SK-N-SH (cell line): ENCODE measurements at regions not wholly inside any gene's neighbourhood (a gene's known extent, or its start where the extent isn't known, plus 50 kb on each side); places are given as distances from the start of the nearest gene placed in this dataset.

Source experiments
- CTCF ChIA-PET: fragments of 300-600, 350-600 bp; formaldehyde crosslinking; extraction: SDS; loops from one replicate; lab custom pipeline; 2021; lab: Yijun Ruan, JAX
- POLR2A ChIA-PET: fragments of 350-600 bp; sonication (Branson Sonifier 250); formaldehyde crosslinking; extraction: SDS; loops from one replicate; lab custom pipeline; 2020; ENCODE audit warnings: antibody characterized with exemption, inconsistent platforms; lab: Yijun Ruan, JAX
- DNase-seq: peaks from one replicate; pipeline ENCODE4 v3.0.0; 2012
- H2AFZ ChIP-seq: fragments of 200-600 bp; sonication (generic); 2 replicates; pipeline ENCODE4 v1.8.1; 2016; ENCODE audit warnings: antibody characterized with exemption, mild to moderate bottlenecking, low read depth
- H3F3A ChIP-seq: fragments of 200-600 bp; sonication (generic); replicated peaks from 2 replicates; pipeline ENCODE3; 2016; ENCODE audit warnings: antibody characterized with exemption, mild to moderate bottlenecking; ENCODE audit not compliant: insufficient read depth
- H3K27ac ChIP-seq, 2 experiments: fragments of 200-500 bp in 1 of 2; fragments of 200-600 bp in 1 of 2; sonication (Bioruptor generic) in 1 of 2; sonication (generic), shearing (Covaris generic) in 1 of 2; 2 replicates each; pipeline versions ENCODE4 v1.5.1 to v1.6.1; 2014 to 2016; ENCODE audit warnings: low read depth in 2 of 2, inconsistent platforms in 1 of 2, low read length in 1 of 2, mild to moderate bottlenecking in 1 of 2, mixed read lengths in 1 of 2
- H3K27me3 ChIP-seq: fragments of 200-600 bp; sonication (generic), shearing (Covaris generic); 2 replicates; pipeline ENCODE4 v1.6.1; 2016; ENCODE audit warnings: mixed run types; ENCODE audit not compliant: insufficient read depth
- H3K36me3 ChIP-seq, 2 experiments: fragments of 200-500 bp in 1 of 2; fragments of 200-600 bp in 1 of 2; sonication (Bioruptor generic) in 1 of 2; sonication (generic) in 1 of 2; replicated peaks in 1 of 2; 2 replicates each; pipeline versions ENCODE3 to v1.5.1; 2014 to 2016; ENCODE audit warnings: low read length in 1 of 2, mild to moderate bottlenecking in 1 of 2; ENCODE audit not compliant: insufficient read depth in 2 of 2, control insufficient read depth in 1 of 2
- H3K4me1 ChIP-seq, 2 experiments: fragments of 200-500 bp in 1 of 2; fragments of 200-600 bp in 1 of 2; sonication (Bioruptor generic) in 1 of 2; sonication (generic), shearing (Covaris generic) in 1 of 2; 2 replicates each; pipeline versions ENCODE4 v1.5.1 to v1.6.1; 2014 to 2016; ENCODE audit warnings: low read depth in 1 of 2, low read length in 1 of 2, mixed run types in 1 of 2; ENCODE audit not compliant: insufficient read depth in 2 of 2, control insufficient read depth in 1 of 2
- H3K4me2 ChIP-seq: fragments of 200-600 bp; sonication (generic), shearing (Covaris generic); 2 replicates; pipeline ENCODE4 v1.6.1; 2017; ENCODE audit warnings: mixed run types
- H3K4me3 ChIP-seq, 2 experiments: fragments of 200-500 bp in 1 of 2; fragments of 200-600 bp in 1 of 2; sonication (Bioruptor generic) in 1 of 2; sonication (generic), shearing (Covaris generic) in 1 of 2; 2 replicates each; pipeline versions ENCODE4 v1.5.1 to v1.8.1; 2014 to 2016; ENCODE audit warnings: low read depth in 2 of 2, inconsistent platforms in 1 of 2, low read length in 1 of 2, mild to moderate bottlenecking in 1 of 2, mixed read lengths in 1 of 2, moderate library complexity in 1 of 2
- H3K79me2 ChIP-seq: fragments of 200-600 bp; sonication (generic); 2 replicates; pipeline ENCODE4 v1.8.1; 2017; ENCODE audit warnings: mild to moderate bottlenecking; ENCODE audit not compliant: insufficient read depth
- H3K9ac ChIP-seq: fragments of 200-600 bp; sonication (generic); 2 replicates; pipeline ENCODE4 v1.6.1; 2017; ENCODE audit warnings: mixed run types
- H3K9me2 ChIP-seq: fragments of 200-600 bp; sonication (generic); 2 replicates; pipeline ENCODE4 v1.6.1; 2017; ENCODE audit warnings: mixed run types
- H3K9me3 ChIP-seq: fragments of 200-600 bp; sonication (generic); 2 replicates; pipeline ENCODE4 v1.6.1; 2017; ENCODE audit warnings: mixed run types, mild to moderate bottlenecking, moderate library complexity
- H4K20me1 ChIP-seq: fragments of 200-600 bp; sonication (generic); 2 replicates; pipeline ENCODE4 v1.6.1; 2017; ENCODE audit warnings: mild to moderate bottlenecking, mixed run types; ENCODE audit not compliant: insufficient read depth
- CHD2 ChIP-seq: fragments of 150-350 bp; IDR thresholded peaks from 2 replicates; pipeline ENCODE4 v1.6.1; 2018; ENCODE audit warnings: low read length; ENCODE audit not compliant: partially characterized antibody
- CTCF ChIP-seq: fragments of 200-600 bp; sonication (generic); IDR thresholded peaks from 2 replicates; pipeline ENCODE4 v1.6.1; 2017; ENCODE audit warnings: antibody characterized with exemption, mild to moderate bottlenecking, moderate library complexity
- ELF1 ChIP-seq: IDR thresholded peaks from 2 replicates; pipeline ENCODE4 v1.4.0; 2012
- EP300 ChIP-seq, 2 experiments: IDR thresholded peaks; 2 replicates each; pipeline versions ENCODE4 v1.4.0 to v1.6.1; 2012; ENCODE audit warnings: borderline replicate concordance in 1 of 2, low read depth in 1 of 2, low read length in 1 of 2
- FOSL2 ChIP-seq: IDR thresholded peaks from 2 replicates; pipeline ENCODE4 v1.4.0; 2012; ENCODE audit warnings: low read depth, mild to moderate bottlenecking, moderate library complexity, borderline replicate concordance
- FOXM1 ChIP-seq: IDR thresholded peaks from 2 replicates; pipeline ENCODE4 v1.4.0; 2012; ENCODE audit warnings: low read depth, mild to moderate bottlenecking
- GABPA ChIP-seq: IDR thresholded peaks from 2 replicates; pipeline ENCODE4 v1.4.0; 2012; ENCODE audit warnings: low read depth, mild to moderate bottlenecking
- JUND ChIP-seq: IDR thresholded peaks from 2 replicates; pipeline ENCODE4 v1.4.0; 2012
- MEF2A ChIP-seq: IDR thresholded peaks from 2 replicates; pipeline ENCODE4 v1.4.0; 2012; ENCODE audit warnings: low read depth, borderline replicate concordance
- MXI1 ChIP-seq: IDR thresholded peaks from 2 replicates; pipeline ENCODE4 v1.6.1; 2012; ENCODE audit warnings: mild to moderate bottlenecking, low read depth, low read length, improper control_type of control experiment
- NRF1 ChIP-seq: IDR thresholded peaks from 2 replicates; pipeline ENCODE4 v1.6.1; 2012; ENCODE audit warnings: low read depth, mild to moderate bottlenecking, low read length
- RCOR1 ChIP-seq: fragments of 150-350 bp; IDR thresholded peaks from 2 replicates; pipeline ENCODE4 v1.6.1; 2017; ENCODE audit warnings: antibody characterized with exemption, low read length
- RFX5 ChIP-seq: IDR thresholded peaks from 2 replicates; pipeline ENCODE4 v1.6.1; 2012; ENCODE audit warnings: mild to moderate bottlenecking, improper control_type of control experiment, low read length
- SIN3A ChIP-seq: IDR thresholded peaks from 2 replicates; pipeline ENCODE4 v1.6.1; 2012; ENCODE audit warnings: low read depth, mild to moderate bottlenecking, low read length, moderate library complexity, borderline replicate concordance
- SMC3 ChIP-seq: IDR thresholded peaks from 2 replicates; pipeline ENCODE4 v1.6.1; 2012; ENCODE audit warnings: low read depth, low read length, improper control_type of control experiment
- TAF1 ChIP-seq: IDR thresholded peaks from 2 replicates; pipeline ENCODE4 v1.6.1; 2012; ENCODE audit warnings: low read depth, mild to moderate bottlenecking, low read length, moderate library complexity, borderline replicate concordance
- TCF12 ChIP-seq: IDR thresholded peaks from 2 replicates; pipeline ENCODE4 v1.4.0; 2012
- WGBS: methylation state at CpG from one replicate; pipeline ENCODE4 v1.1.6; 2017; ENCODE audit warnings: low lambda C conversion rate; 5-methylcytosine and 5-hydroxymethylcytosine counted together
- TF ChIP-seq, protein P1 (sequence below): fragments of 150-350 bp; IDR thresholded peaks from 2 replicates; pipeline ENCODE4 v1.6.1; 2017; ENCODE audit warnings: antibody characterized with exemption, low read length, low read depth, borderline replicate concordance
- TF ChIP-seq, protein P2 (sequence below): IDR thresholded peaks from 2 replicates; pipeline ENCODE4; 2012
- TF ChIP-seq, protein P3 (sequence below): fragments of 150-350 bp; IDR thresholded peaks from 2 replicates; pipeline ENCODE4 v1.6.1; 2016; ENCODE audit warnings: mild to moderate bottlenecking, low read depth, low read length

- TF ChIP-seq FOXM1 (no peak), JUND (no peak), FOSL2 (no peak), GABPA (no peak), TCF12 (no peak), CTCF (no peak), ELF1 (no peak), EP300 (IDR thresholded peaks at IDR 0.05; ENCODE audit: borderline replicate concordance in 1 of 2, low read depth in 1 of 2, low read length in 1 of 2) (no peak), RCOR1 (no peak), MXI1 (no peak), SMC3 (no peak), RFX5 (no peak), SIN3A (no peak)
- TF ChIP-seq, protein P1, sequence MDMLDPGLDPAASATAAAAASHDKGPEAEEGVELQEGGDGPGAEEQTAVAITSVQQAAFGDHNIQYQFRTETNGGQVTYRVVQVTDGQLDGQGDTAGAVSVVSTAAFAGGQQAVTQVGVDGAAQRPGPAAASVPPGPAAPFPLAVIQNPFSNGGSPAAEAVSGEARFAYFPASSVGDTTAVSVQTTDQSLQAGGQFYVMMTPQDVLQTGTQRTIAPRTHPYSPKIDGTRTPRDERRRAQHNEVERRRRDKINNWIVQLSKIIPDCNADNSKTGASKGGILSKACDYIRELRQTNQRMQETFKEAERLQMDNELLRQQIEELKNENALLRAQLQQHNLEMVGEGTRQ: no peak
- TF ChIP-seq, protein P2, sequence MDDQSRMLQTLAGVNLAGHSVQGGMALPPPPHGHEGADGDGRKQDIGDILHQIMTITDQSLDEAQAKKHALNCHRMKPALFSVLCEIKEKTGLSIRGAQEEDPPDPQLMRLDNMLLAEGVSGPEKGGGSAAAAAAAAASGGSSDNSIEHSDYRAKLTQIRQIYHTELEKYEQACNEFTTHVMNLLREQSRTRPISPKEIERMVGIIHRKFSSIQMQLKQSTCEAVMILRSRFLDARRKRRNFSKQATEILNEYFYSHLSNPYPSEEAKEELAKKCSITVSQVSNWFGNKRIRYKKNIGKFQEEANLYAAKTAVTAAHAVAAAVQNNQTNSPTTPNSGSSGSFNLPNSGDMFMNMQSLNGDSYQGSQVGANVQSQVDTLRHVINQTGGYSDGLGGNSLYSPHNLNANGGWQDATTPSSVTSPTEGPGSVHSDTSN: no peak
- TF ChIP-seq, all 33 proteins: peak for 0
- Histone ChIP-seq H3F3A (peaks cover 1% of the 10 kb centered on the region), H3K36me3 (no peaks in the 10 kb centered on the region), H3K9me3 (no peaks in the 10 kb centered on the region), H3K4me2 (no peak overlapping the region), H3K27ac (no peak overlapping the region; a peak in 1 of 4 replicates), H3K4me3 (no peak overlapping the region), H3K9ac (no peak overlapping the region), H3K27me3 (no peaks in the 10 kb centered on the region; the same call in 1 of the 2 replicates), H3K79me2 (no peaks in the 10 kb centered on the region), H3K9me2 (no peaks in the 10 kb centered on the region), H2AFZ (no peak overlapping the region), H3K4me1 (peaks cover 0 to 6% of the 10 kb centered on the region in 2 experiments; a peak in 1 of 4 replicates), H4K20me1 (no peaks in the 10 kb centered on the region)
- no peak for DNase-seq
- ChIA-PET POLR2A (no interaction called here), CTCF (no interaction called here)
- WGBS: 88% methylated on average over 3 of the region's 4 CpGs
Measured at GRCh38 chr13:109693213-109693612, 93.2 kb downstream of the IRS2 start.

DNA sequence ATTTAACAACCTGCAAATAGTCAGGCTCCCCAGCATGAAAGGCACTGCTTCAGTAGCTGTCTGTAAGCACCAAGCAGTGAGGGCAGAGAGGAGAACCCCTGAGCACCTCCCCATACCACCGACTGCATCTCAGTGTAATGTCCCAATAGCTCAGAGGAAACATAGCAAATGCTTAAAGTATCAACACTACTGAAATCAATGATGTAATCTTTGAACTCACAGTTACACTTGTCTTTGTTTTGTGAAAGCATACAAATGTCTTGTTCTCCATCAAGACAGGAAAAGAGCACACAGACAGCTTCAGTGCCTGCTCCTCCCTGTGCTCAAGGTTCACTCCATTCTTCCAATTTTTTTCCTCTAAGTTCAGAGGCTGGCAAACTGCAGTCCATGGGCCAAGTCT is 94.7 kb downstream of the IRS2 start:
- POLR2A ChIA-PET: no interaction called here
- H3K79me2 ChIP-seq: no peaks in the 10 kb centered on the region
- 67% methylated on average over 1 of the region's 1 CpG for WGBS
- no peaks in the 10 kb centered on the region for H3K36me3 ChIP-seq
- no peak overlapping the region for H3K27ac ChIP-seq
- no peak overlapping the region for H3K4me3 ChIP-seq
- no peak overlapping the region for H2AFZ ChIP-seq
- CTCF ChIA-PET: interaction anchor here (1.0 kb wide), 1 partner anchor 9 kb away, joined by 3 read pairs; no protein-coding TSS in a partner anchor
- H3K9me2 ChIP-seq: no peaks in the 10 kb centered on the region
- no peaks in the 10 kb centered on the region for H3F3A ChIP-seq
- no peaks in the 10 kb centered on the region; the same call in 1 of the 2 replicates for H3K27me3 ChIP-seq
- H3K9me3 ChIP-seq: no peaks in the 10 kb centered on the region
- H3K4me2 ChIP-seq: no peak overlapping the region
- no peak for DNase-seq
- H4K20me1 ChIP-seq: no peaks in the 10 kb centered on the region
- H3K9ac ChIP-seq: no peak overlapping the region
- H3K4me1 ChIP-seq: peaks cover 0 to 3% of the 10 kb centered on the region in 2 experiments; a peak in 1 of 4 replicates
- TF ChIP-seq, protein P3, sequence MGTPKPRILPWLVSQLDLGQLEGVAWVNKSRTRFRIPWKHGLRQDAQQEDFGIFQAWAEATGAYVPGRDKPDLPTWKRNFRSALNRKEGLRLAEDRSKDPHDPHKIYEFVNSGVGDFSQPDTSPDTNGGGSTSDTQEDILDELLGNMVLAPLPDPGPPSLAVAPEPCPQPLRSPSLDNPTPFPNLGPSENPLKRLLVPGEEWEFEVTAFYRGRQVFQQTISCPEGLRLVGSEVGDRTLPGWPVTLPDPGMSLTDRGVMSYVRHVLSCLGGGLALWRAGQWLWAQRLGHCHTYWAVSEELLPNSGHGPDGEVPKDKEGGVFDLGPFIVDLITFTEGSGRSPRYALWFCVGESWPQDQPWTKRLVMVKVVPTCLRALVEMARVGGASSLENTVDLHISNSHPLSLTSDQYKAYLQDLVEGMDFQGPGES: no peak
- TF ChIP-seq CHD2 (no peak), ELF1 (no peak), TAF1 (no peak), NRF1 (no peak), GABPA (no peak), MEF2A (no peak), CTCF (no peak), FOXM1 (no peak), RFX5 (no peak), FOSL2 (no peak), RCOR1 (no peak)
- TF ChIP-seq, protein P2: no peak
